K562 (cell line): ENCODE measurements at regions not wholly inside any gene's neighbourhood (a gene's known extent, or its start where the extent isn't known, plus 50 kb on each side); places are given as distances from the start of the nearest gene placed in this dataset.
A peak's percentile ranks its signal among the peaks of the same experiment; 100 is the strongest.

Experiments used
- ATAC-seq: fragments of 200-7000 bp; cut with Tn5 transposase; 3 replicates; pipeline ENCODE4 v1.9.1; 2020; ENCODE audit warnings: moderate library complexity
- BruUV-seq: library from RNA; stranded (reverse); fragments of 400-500 nt; replicated peaks from 2 replicates; lab custom pipeline; 2021; lab: Mats Ljungman, UMichigan
- CTCF ChIA-PET: fragments of 300-600 bp; formaldehyde crosslinking; extraction: SDS; loops from one replicate; lab custom pipeline; 2021; ENCODE audit warnings: low intra/inter-chr PET ratio; lab: Yijun Ruan, JAX
- POLR2A ChIA-PET: fragments of 300-600, 350-650 bp; sonication (Branson Sonifier 250); formaldehyde crosslinking; extraction: SDS; loops from one replicate; lab custom pipeline; 2021; ENCODE audit warnings: antibody characterized with exemption, inconsistent platforms; lab: Yijun Ruan, JAX
- DNase-seq, 4 experiments: peaks; one replicate each; pipeline versions ENCODE4 v3.0.0 to v3.0.0-alpha.2; 2011 to 2018; ENCODE audit warnings: low spot score in 3 of 4, mixed read lengths in 3 of 4; ENCODE audit errors: extremely low read depth in 1 of 4
- FAIRE-seq: peaks from 2 replicates; lab custom pipeline; 2011; peaks lifted over from hg19 to GRCh38; lab: Jason Lieb, UNC
- H2AFZ ChIP-seq: 2 replicates; pipeline ENCODE4 v1.6.0; 2011; ENCODE audit warnings: low read depth, low read length, control low read depth, inconsistent platforms
- H3K27ac ChIP-seq: fragments of 200-600 bp; 3 replicates; pipeline ENCODE4 v1.8.0; 2011; ENCODE audit warnings: low read depth, mild to moderate bottlenecking, control low read depth, inconsistent platforms, low read length, moderate library complexity, mixed read lengths; ENCODE audit errors: extremely low read depth
- H3K27me3 ChIP-seq, 2 experiments: fragments of 300-600 bp in 1 of 2; 2 replicates in 1 of 2; 3 replicates in 1 of 2; pipeline versions ENCODE4 v1.6.0 to v1.8.0; 2011; ENCODE audit warnings: inconsistent platforms in 2 of 2, low read length in 2 of 2, mild to moderate bottlenecking in 1 of 2, mixed read lengths in 1 of 2, moderate library complexity in 1 of 2; ENCODE audit not compliant: control insufficient read depth in 2 of 2, insufficient read depth in 2 of 2
- H3K36me3 ChIP-seq: fragments of 300-600 bp; 3 replicates; pipeline ENCODE4 v1.8.0; 2011; ENCODE audit warnings: mild to moderate bottlenecking, low read length, inconsistent platforms; ENCODE audit not compliant: control insufficient read depth, insufficient read depth
- H3K4me1 ChIP-seq, 2 experiments: fragments of 200-600 bp in 1 of 2; replicated peaks in 1 of 2; 2 replicates in 1 of 2; 3 replicates in 1 of 2; pipeline versions ENCODE4 v1.5.1 to v1.8.0; 2011; ENCODE audit warnings: inconsistent platforms in 2 of 2, low read length in 2 of 2, mild to moderate bottlenecking in 1 of 2, mixed read lengths in 1 of 2, moderate library complexity in 1 of 2; ENCODE audit not compliant: control insufficient read depth in 2 of 2, insufficient read depth in 2 of 2
- H3K4me2 ChIP-seq: 2 replicates; pipeline ENCODE4 v1.6.1; 2011; ENCODE audit warnings: low read length, control low read depth, inconsistent platforms, mixed read lengths; ENCODE audit not compliant: insufficient read depth
- H3K4me3 ChIP-seq: fragments of 200-600 bp; sonication (generic), shearing (Covaris generic); 2 replicates; pipeline ENCODE4 v1.5.1; 2016; ENCODE audit warnings: control low read depth, inconsistent platforms
- H3K79me2 ChIP-seq: fragments of 200-600 bp; 3 replicates; pipeline ENCODE4 v1.8.0; 2011; ENCODE audit warnings: low read length, inconsistent platforms; ENCODE audit not compliant: control insufficient read depth, insufficient read depth
- H3K9ac ChIP-seq, 2 experiments: 2 replicates each; pipeline versions ENCODE4 v1.6.0 to v1.6.1; 2011; ENCODE audit warnings: low read depth in 2 of 2, low read length in 2 of 2, control low read depth in 1 of 2, inconsistent platforms in 1 of 2, mild to moderate bottlenecking in 1 of 2, mixed read lengths in 1 of 2; ENCODE audit not compliant: insufficient read depth in 1 of 2
- H3K9me1 ChIP-seq: one replicate; pipeline ENCODE4 v1.6.0; 2011; ENCODE audit warnings: inconsistent platforms, mild to moderate bottlenecking, low read length, moderate library complexity; ENCODE audit not compliant: control insufficient read depth, insufficient read depth
- H3K9me3 ChIP-seq: replicated peaks from 2 replicates; pipeline ENCODE4 v1.5.1; 2011; ENCODE audit warnings: low read depth, low read length, inconsistent platforms; ENCODE audit not compliant: control insufficient read depth, insufficient read depth
- H4K20me1 ChIP-seq: replicated peaks from 2 replicates; pipeline ENCODE4 v1.6.1; 2011; ENCODE audit warnings: low read length, inconsistent platforms, mixed read lengths; ENCODE audit not compliant: control insufficient read depth, insufficient read depth
- CC2D1A ChIP-seq: fragments of 450-650 bp; IDR thresholded peaks from 2 replicates; pipeline ENCODE4 v1.6.1; 2017; ENCODE audit warnings: mild to moderate bottlenecking
- CREB3 ChIP-seq: fragments of 450-650 bp; conservative IDR thresholded peaks from 2 replicates; pipeline ENCODE4 v1.6.1; 2016; ENCODE audit warnings: missing genetic modification characterization, low read depth, mild to moderate bottlenecking, missing compliant biosample characterization, moderate library complexity
- ESRRA ChIP-seq: fragments of 450-650 bp; IDR thresholded peaks from 2 replicates; pipeline ENCODE4 v1.6.1; 2014; ENCODE audit warnings: low read depth, mild to moderate bottlenecking, moderate library complexity, borderline replicate concordance
- GATAD2A ChIP-seq: fragments of 450-650 bp; IDR thresholded peaks from 2 replicates; pipeline ENCODE4 v1.6.1; 2017
- NCOR1 ChIP-seq: fragments of 450-650 bp; IDR thresholded peaks from 2 replicates; pipeline ENCODE4 v1.6.1; 2016; ENCODE audit warnings: mild to moderate bottlenecking, moderate library complexity
- NFYB ChIP-seq: IDR thresholded peaks from 2 replicates; pipeline ENCODE4 v1.6.1; 2011; ENCODE audit warnings: mild to moderate bottlenecking, moderate library complexity; ENCODE audit not compliant: insufficient read length; ENCODE audit errors: extremely low read depth
- NR2C1 ChIP-seq, 2 experiments: fragments of 450-650 bp; IDR thresholded peaks; 2 replicates each; pipeline ENCODE4 v1.6.1; 2017; ENCODE audit warnings: mild to moderate bottlenecking in 2 of 2, antibody characterized with exemption in 1 of 2, inconsistent platforms in 1 of 2, missing compliant biosample characterization in 1 of 2, missing genetic modification characterization in 1 of 2
- RBM25 ChIP-seq: fragments of 200-400 bp; formaldehyde crosslinking; IDR thresholded peaks from 2 replicates; pipeline ENCODE4 v1.6.1; 2018; ENCODE audit warnings: low read length, low read depth, moderate library complexity; ENCODE audit not compliant: severe bottlenecking
- RNF2 ChIP-seq: sonication (generic); IDR thresholded peaks from 2 replicates; pipeline ENCODE4 v1.6.1; 2016
- SNIP1 ChIP-seq: fragments of 450-650 bp; IDR thresholded peaks from 2 replicates; pipeline ENCODE4 v1.7.1; 2017; ENCODE audit warnings: low read depth, mild to moderate bottlenecking
- SREBF1 ChIP-seq: fragments of 150-350 bp; IDR thresholded peaks from 2 replicates; pipeline ENCODE4 v1.6.1; 2014; ENCODE audit warnings: antibody characterized with exemption, low read depth, low read length, borderline replicate concordance
- TAL1 ChIP-seq: fragments of 450-650 bp; IDR thresholded peaks from 2 replicates; pipeline ENCODE4 v1.6.1; 2016; ENCODE audit warnings: mild to moderate bottlenecking
- TFAM ChIP-seq: fragments of 250-450 bp; sonication (Bioruptor Pico); conservative IDR thresholded peaks from 2 replicates; pipeline ENCODE4 v1.5.0; 2021; ENCODE audit warnings: mild to moderate bottlenecking, moderate library complexity
- ZNF23 ChIP-seq: fragments of 250-450 bp; sonication (Bioruptor Pico); IDR thresholded peaks from 2 replicates; pipeline ENCODE4 v1.4.0; 2020; ENCODE audit warnings: mild to moderate bottlenecking
- ZNF232 ChIP-seq: sonication (generic); formaldehyde crosslinking; IDR thresholded peaks from 2 replicates; pipeline ENCODE4 v1.8.0; 2022; ENCODE audit warnings: mild to moderate bottlenecking, missing genetic modification reagents
- ZNF584 ChIP-seq: fragments of 200-800 bp; sonication (Bioruptor generic); IDR thresholded peaks from 2 replicates; pipeline ENCODE4 v1.6.1; 2016; ENCODE audit warnings: low read depth, mild to moderate bottlenecking, missing genetic modification characterization, missing compliant biosample characterization
- ZNF589 ChIP-seq: fragments of 200-800 bp; sonication (Bioruptor generic); IDR thresholded peaks from 2 replicates; pipeline ENCODE4 v1.6.1; 2016; ENCODE audit warnings: low read depth, missing genetic modification characterization, missing compliant biosample characterization
- WGBS: fragments of 100-300 bp; shearing (Covaris generic); methylation state at CpG from one replicate; pipeline ENCODE4 v1.1.6; 2016; ENCODE audit warnings: low coverage, mixed read lengths; ENCODE audit not compliant: insufficient coverage; ENCODE audit errors: missing lambda C conversion rate; 5-methylcytosine and 5-hydroxymethylcytosine counted together
- in situ Hi-C: fragments of 300-500 bp; cut with MboI; formaldehyde crosslinking; loops from 4 replicates; pipeline ENCODE4 v1.15.0; 2018; ENCODE audit warnings: inconsistent platforms, mixed read lengths
- intact Hi-C: fragments of 100-400 bp; cut with micrococcal nuclease; formaldehyde crosslinking; loops from 2 replicates; pipeline ENCODE4 v1.14.2; 2022
- TF ChIP-seq, protein P1 (sequence below), 2 experiments: fragments of 450-650 bp; IDR thresholded peaks; 2 replicates each; pipeline ENCODE4 v1.6.1; 2018; ENCODE audit warnings: mild to moderate bottlenecking in 2 of 2, low read depth in 1 of 2; ENCODE audit not compliant: partially characterized antibody in 2 of 2

GRCh38 chr19:13583753-13584152 is 77.5 kb upstream of the CACNA1A start (continued):
- TF ChIP-seq, protein P1, sequence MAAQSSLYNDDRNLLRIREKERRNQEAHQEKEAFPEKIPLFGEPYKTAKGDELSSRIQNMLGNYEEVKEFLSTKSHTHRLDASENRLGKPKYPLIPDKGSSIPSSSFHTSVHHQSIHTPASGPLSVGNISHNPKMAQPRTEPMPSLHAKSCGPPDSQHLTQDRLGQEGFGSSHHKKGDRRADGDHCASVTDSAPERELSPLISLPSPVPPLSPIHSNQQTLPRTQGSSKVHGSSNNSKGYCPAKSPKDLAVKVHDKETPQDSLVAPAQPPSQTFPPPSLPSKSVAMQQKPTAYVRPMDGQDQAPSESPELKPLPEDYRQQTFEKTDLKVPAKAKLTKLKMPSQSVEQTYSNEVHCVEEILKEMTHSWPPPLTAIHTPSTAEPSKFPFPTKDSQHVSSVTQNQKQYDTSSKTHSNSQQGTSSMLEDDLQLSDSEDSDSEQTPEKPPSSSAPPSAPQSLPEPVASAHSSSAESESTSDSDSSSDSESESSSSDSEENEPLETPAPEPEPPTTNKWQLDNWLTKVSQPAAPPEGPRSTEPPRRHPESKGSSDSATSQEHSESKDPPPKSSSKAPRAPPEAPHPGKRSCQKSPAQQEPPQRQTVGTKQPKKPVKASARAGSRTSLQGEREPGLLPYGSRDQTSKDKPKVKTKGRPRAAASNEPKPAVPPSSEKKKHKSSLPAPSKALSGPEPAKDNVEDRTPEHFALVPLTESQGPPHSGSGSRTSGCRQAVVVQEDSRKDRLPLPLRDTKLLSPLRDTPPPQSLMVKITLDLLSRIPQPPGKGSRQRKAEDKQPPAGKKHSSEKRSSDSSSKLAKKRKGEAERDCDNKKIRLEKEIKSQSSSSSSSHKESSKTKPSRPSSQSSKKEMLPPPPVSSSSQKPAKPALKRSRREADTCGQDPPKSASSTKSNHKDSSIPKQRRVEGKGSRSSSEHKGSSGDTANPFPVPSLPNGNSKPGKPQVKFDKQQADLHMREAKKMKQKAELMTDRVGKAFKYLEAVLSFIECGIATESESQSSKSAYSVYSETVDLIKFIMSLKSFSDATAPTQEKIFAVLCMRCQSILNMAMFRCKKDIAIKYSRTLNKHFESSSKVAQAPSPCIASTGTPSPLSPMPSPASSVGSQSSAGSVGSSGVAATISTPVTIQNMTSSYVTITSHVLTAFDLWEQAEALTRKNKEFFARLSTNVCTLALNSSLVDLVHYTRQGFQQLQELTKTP (IDR thresholded peaks at IDR 0.05; ENCODE audit: low read depth in 1 of 2, partially characterized antibody in 2 of 2) = no peak
- TF ChIP-seq ESRRA = no peak
- TF ChIP-seq RBM25 = peak; percentile 94

GRCh38 chr19:13583114-13583513 is 76.8 kb upstream of the CACNA1A start:
- WGBS = 2% methylated on average over 3 of the region's 3 CpGs
- TF ChIP-seq ZNF589 (peak; percentile 96), ESRRA (peak; percentile 89), ZNF232 (CRISPR knock-in tag) (no peak), RNF2 (peak; percentile 21; the same call in 1 of the 2 replicates), NFYB (no peak), TAL1 (peak; percentile 96), ZNF23 (no peak), TFAM (CRISPR knock-in tag) (no peak), NR2C1 (IDR thresholded peaks at IDR 0.05) (peak; percentile 52; the same call in 1 of the 2 replicates), NR2C1 (tag; IDR thresholded peaks at IDR 0.05) (peak; percentile 83), SREBF1 (no peak), ZNF584 (peak; percentile 92), CREB3 (0 out of 2 replicates have a peak, but pooled peaks have one; percentile 38), SNIP1 (no peak), GATAD2A (no peak), CC2D1A (peak; percentile 49; the same call in 1 of the 2 replicates), NCOR1 (peak; percentile 86)

More at GRCh38 chr19:13583114-13583513, 76.8 kb upstream of the CACNA1A start:
- BruUV-seq = no TSS peak
- intact Hi-C loops (loop anchor here (10.0 kb wide), 1 partner anchor 138 kb away; no protein-coding TSS in a partner anchor), in situ Hi-C loops (loop anchor here (25.0 kb wide), 1 partner anchor 479 kb away; the partner anchor contains the start of genes MISP3 and PALM3)
- peak in 2 of 4 experiments; percentile 22 to 37 for DNase-seq
- peak; percentile 52 for FAIRE-seq
- Histone ChIP-seq H3K4me1 (no peaks in the 10 kb centered on the region), H3K4me2 (no peak overlapping the region), H3K4me3 (no peak overlapping the region), H3K9me1 (no peaks in the 10 kb centered on the region), H3K27ac (no peak overlapping the region), H4K20me1 (no peaks in the 10 kb centered on the region), H3K9me3 (no peaks in the 10 kb centered on the region), H3K9ac (no peak overlapping the region), H2AFZ (no peak overlapping the region), H3K27me3 (0 out of 5 replicates have a peak, but pooled peaks cover 0 to 4% of the 10 kb centered on the region in 2 experiments), H3K79me2 (no peaks in the 10 kb centered on the region), H3K36me3 (no peaks in the 10 kb centered on the region)
- ATAC-seq = peak; percentile 57
- ChIA-PET CTCF (no interaction called here), POLR2A (no interaction called here)
